A549 (cell line): ENCODE measurements at regions not wholly inside any gene's neighbourhood (a gene's known extent, or its start where the extent isn't known, plus 50 kb on each side); places are given as distances from the start of the nearest gene placed in this dataset.
"Not testable (repeated sequence)": the region's sequence is repeated elsewhere in the genome, so short reads cannot be mapped to it uniquely, and the experiment has no call there.

Experiments used
- ATAC-seq, 2 experiments: fragments of 200-7000 bp in 1 of 2; fragments of >200 bp in 1 of 2; cut with Nextera tagmentation in 1 of 2; cut with Tn5 transposase in 1 of 2; 3 replicates each; pipeline versions ENCODE4 v1.8.0 to v1.9.1; 2018 to 2020; ENCODE audit warnings: mild to moderate bottlenecking in 1 of 2, moderate library complexity in 1 of 2
- CTCF ChIA-PET: fragments of 300-600 bp; sonication (Branson Sonifier 250); formaldehyde crosslinking; extraction: SDS; loops from one replicate; lab custom pipeline; 2021; ENCODE audit warnings: antibody characterized with exemption, inconsistent platforms; lab: Yijun Ruan, JAX
- POLR2A ChIA-PET: fragments of 350-600 bp; formaldehyde crosslinking; extraction: SDS; loops from one replicate; lab custom pipeline; 2021; ENCODE audit warnings: antibody characterized with exemption, inconsistent platforms; lab: Yijun Ruan, JAX
- DNase-seq, 2 experiments: peaks; one replicate each; pipeline versions ENCODE4 v3.0.0 to v3.0.0-alpha.2; 2011 to 2016; ENCODE audit warnings: low read depth in 1 of 2, low spot score in 1 of 2
- FAIRE-seq: peaks from 2 replicates; lab custom pipeline; 2011; peaks lifted over from hg19 to GRCh38; lab: Jason Lieb, UNC
- H3K27ac ChIP-seq, 2 experiments: fragments of >200 bp; sonication (Bioruptor Twin); formaldehyde crosslinking; 3 replicates each; pipeline ENCODE4 v1.5.1; 2016 to 2017
- H3K4me1 ChIP-seq: fragments of >200 bp; sonication (Bioruptor Twin); formaldehyde crosslinking; 3 replicates; pipeline ENCODE4 v1.6.1; 2016
- H3K4me2 ChIP-seq: fragments of >200 bp; sonication (Bioruptor Twin); formaldehyde crosslinking; 3 replicates; pipeline ENCODE4 v1.6.1; 2016
- H3K4me3 ChIP-seq: fragments of >200 bp; sonication (Bioruptor Twin); formaldehyde crosslinking; 3 replicates; pipeline ENCODE4 v1.5.1; 2016
- H3K9me3 ChIP-seq: fragments of >200 bp; sonication (Bioruptor Twin); formaldehyde crosslinking; 3 replicates; pipeline ENCODE4 v1.6.1; 2016
- CBX2 ChIP-seq: fragments of 200-600 bp; sonication (generic); IDR thresholded peaks from 2 replicates; pipeline ENCODE4 v1.6.1; 2016; ENCODE audit warnings: low read depth, mild to moderate bottlenecking, borderline replicate concordance
- CBX8 ChIP-seq: fragments of 200-600 bp; sonication (generic); IDR thresholded peaks from 2 replicates; pipeline ENCODE4 v1.6.1; 2016
- CEBPB ChIP-seq, 2 experiments: fragments of >200 bp in 1 of 2; sonication (Bioruptor Twin) in 1 of 2; formaldehyde crosslinking in 1 of 2; IDR thresholded peaks; 2 replicates each; pipeline ENCODE4 v1.6.1; 2012 to 2016
- EHMT2 ChIP-seq: fragments of 200-600 bp; sonication (generic); IDR thresholded peaks from 2 replicates; pipeline ENCODE4 v1.6.1; 2016; ENCODE audit warnings: antibody characterized with exemption, low read depth, mild to moderate bottlenecking, moderate library complexity
- FOXS1 ChIP-seq: fragments of 250-450 bp; sonication (Bioruptor Pico); IDR thresholded peaks from 2 replicates; pipeline ENCODE4 v1.5.0; 2020; ENCODE audit warnings: mild to moderate bottlenecking, moderate library complexity
- HEYL ChIP-seq: fragments of 250-450 bp; sonication (Bioruptor Pico); IDR thresholded peaks from 2 replicates; pipeline ENCODE4 v1.8.0; 2021; ENCODE audit warnings: mild to moderate bottlenecking, moderate library complexity
- HOXA7 ChIP-seq: fragments of 250-450 bp; sonication (Bioruptor Pico); IDR thresholded peaks from 2 replicates; pipeline ENCODE4 v1.5.0; 2020; ENCODE audit warnings: mild to moderate bottlenecking, moderate library complexity
- KDM1A ChIP-seq: fragments of 200-600 bp; sonication (generic); IDR thresholded peaks from 2 replicates; pipeline ENCODE4 v1.6.1; 2016; ENCODE audit warnings: low read depth, mild to moderate bottlenecking
- MAZ ChIP-seq: fragments of 150-350 bp; IDR thresholded peaks from 2 replicates; pipeline ENCODE4 v1.6.1; 2014; ENCODE audit warnings: antibody characterized with exemption, low read depth, low read length, borderline replicate concordance
- MYC ChIP-seq: IDR thresholded peaks from 2 replicates; pipeline ENCODE4 v1.6.1; 2012; ENCODE audit warnings: mild to moderate bottlenecking, inconsistent platforms, low read length, improper control_type of control experiment, borderline replicate concordance
- NFE2L2 ChIP-seq: fragments of 150-350 bp; conservative IDR thresholded peaks from 2 replicates; pipeline ENCODE4 v1.6.1; 2014; ENCODE audit warnings: low read length
- PHF8 ChIP-seq: fragments of 200-600 bp; sonication (generic); IDR thresholded peaks from 2 replicates; pipeline ENCODE4 v1.6.1; 2016; ENCODE audit warnings: low read depth, mild to moderate bottlenecking, antibody characterized with exemption, moderate library complexity, borderline replicate concordance
- POLR2A ChIP-seq: IDR thresholded peaks from 2 replicates; pipeline ENCODE4 v1.6.1; 2012; ENCODE audit warnings: mild to moderate bottlenecking, low read length
- POLR2AphosphoS2 ChIP-seq: conservative IDR thresholded peaks from 2 replicates; pipeline ENCODE4 v1.6.1; 2012; ENCODE audit warnings: low read length, improper control_type of control experiment, inconsistent platforms
- RFX5 ChIP-seq: fragments of 450-650 bp; IDR thresholded peaks from 2 replicates; pipeline ENCODE4 v1.7.1; 2014; ENCODE audit warnings: antibody characterized with exemption, mild to moderate bottlenecking, moderate library complexity
- SREBF2 ChIP-seq: fragments of 450-650 bp; IDR thresholded peaks from 2 replicates; pipeline ENCODE4 v1.6.1; 2014; ENCODE audit warnings: mild to moderate bottlenecking, moderate library complexity
- TFCP2L1 ChIP-seq: fragments of 250-450 bp; sonication (Bioruptor Pico); IDR thresholded peaks from 2 replicates; pipeline ENCODE4 v1.5.0; 2021; ENCODE audit warnings: mild to moderate bottlenecking
- WGBS: methylation state at CpG from one replicate; pipeline ENCODE4 v1.1.6; 2017; ENCODE audit errors: missing lambda C conversion rate; 5-methylcytosine and 5-hydroxymethylcytosine counted together
- TF ChIP-seq, protein P1 (sequence below): fragments of >200 bp; sonication (Bioruptor Twin); formaldehyde crosslinking; IDR thresholded peaks from 3 replicates; pipeline ENCODE4 v1.5.1; 2016
- TF ChIP-seq, protein P2 (sequence below): fragments of 200-600 bp; sonication (generic); IDR thresholded peaks from 2 replicates; pipeline ENCODE4 v1.6.1; 2016; ENCODE audit warnings: antibody characterized with exemption, mild to moderate bottlenecking, moderate library complexity
- TF ChIP-seq, protein P3 (sequence below): fragments of >200 bp; sonication (Bioruptor Twin); formaldehyde crosslinking; IDR thresholded peaks from 2 replicates; pipeline ENCODE4 v1.6.1; 2016

DNA sequence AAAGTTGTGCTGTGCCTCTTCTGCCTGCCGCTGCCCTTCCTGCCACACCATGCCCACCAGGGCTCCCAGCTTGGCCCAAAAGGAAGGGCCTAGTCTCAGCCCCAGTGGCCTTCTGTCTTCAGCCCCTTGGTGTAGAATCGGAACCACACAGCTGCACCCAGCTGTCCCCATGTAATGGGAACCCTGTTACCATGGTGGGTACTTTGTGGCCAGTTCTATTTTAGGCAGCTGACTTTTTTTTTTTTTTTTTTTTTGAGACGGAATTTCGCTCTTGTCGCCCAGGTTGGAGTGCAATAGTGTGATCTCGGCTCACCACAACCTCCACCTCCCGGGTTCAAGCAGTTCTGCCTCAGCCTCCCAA, 163.3 kb upstream of the GSE1 start:
- POLR2A ChIA-PET: no interaction called here

DNA sequence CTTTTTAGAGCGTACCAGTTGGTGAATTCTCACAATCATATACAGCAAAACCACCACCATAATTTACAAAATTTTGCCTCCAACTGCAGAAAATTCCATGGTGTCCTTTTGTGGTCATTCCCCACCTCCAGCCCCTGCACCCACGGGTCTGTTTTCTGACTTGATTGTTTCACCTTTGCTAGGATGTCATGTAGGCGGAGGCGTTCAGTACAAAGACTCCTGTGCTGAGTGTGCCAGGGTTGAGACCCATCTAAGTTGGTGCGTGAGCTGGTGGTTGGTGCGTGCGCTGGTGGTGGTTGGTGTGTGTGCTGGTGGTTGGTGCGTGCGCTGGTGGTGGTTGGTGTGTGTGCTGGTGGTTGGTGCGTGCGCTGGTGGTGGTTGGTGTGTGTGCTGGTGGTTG, 162.0 kb upstream of the GSE1 start:
- ATAC-seq, POLR2A ChIA-PET: not testable (repeated sequence)
- CTCF ChIA-PET: interaction anchor here (0.6 to 1.4 kb wide), 4 partner anchors 9 to 312 kb away, joined by 3 to 4 read pairs (median 4); no protein-coding TSS in a partner anchor

More for the DNA sequence above, 163.3 kb upstream of the GSE1 start:
- Histone ChIP-seq H3K4me1 (no peaks in the 10 kb centered on the region), H3K9me3 (no peaks in the 10 kb centered on the region), H3K27ac (no peak overlapping the region), H3K4me2 (no peak overlapping the region), H3K4me3 (no peak overlapping the region)
- DNase-seq (no peak), FAIRE-seq (no peak), ATAC-seq (no peak)
- CTCF ChIA-PET: interaction anchor here (1.1 to 4.3 kb wide), 10 partner anchors 9 to 269 kb away, joined by 3 to 26 read pairs (median 3); no protein-coding TSS in a partner anchor
- TF ChIP-seq FOXS1 (no peak), HOXA7 (CRISPR knock-in tag) (no peak), TFCP2L1 (CRISPR knock-in tag) (no peak)
- TF ChIP-seq, protein P1, sequence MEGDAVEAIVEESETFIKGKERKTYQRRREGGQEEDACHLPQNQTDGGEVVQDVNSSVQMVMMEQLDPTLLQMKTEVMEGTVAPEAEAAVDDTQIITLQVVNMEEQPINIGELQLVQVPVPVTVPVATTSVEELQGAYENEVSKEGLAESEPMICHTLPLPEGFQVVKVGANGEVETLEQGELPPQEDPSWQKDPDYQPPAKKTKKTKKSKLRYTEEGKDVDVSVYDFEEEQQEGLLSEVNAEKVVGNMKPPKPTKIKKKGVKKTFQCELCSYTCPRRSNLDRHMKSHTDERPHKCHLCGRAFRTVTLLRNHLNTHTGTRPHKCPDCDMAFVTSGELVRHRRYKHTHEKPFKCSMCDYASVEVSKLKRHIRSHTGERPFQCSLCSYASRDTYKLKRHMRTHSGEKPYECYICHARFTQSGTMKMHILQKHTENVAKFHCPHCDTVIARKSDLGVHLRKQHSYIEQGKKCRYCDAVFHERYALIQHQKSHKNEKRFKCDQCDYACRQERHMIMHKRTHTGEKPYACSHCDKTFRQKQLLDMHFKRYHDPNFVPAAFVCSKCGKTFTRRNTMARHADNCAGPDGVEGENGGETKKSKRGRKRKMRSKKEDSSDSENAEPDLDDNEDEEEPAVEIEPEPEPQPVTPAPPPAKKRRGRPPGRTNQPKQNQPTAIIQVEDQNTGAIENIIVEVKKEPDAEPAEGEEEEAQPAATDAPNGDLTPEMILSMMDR: no peak
- 76% methylated on average over 7 of the region's 7 CpGs for WGBS

DNA sequence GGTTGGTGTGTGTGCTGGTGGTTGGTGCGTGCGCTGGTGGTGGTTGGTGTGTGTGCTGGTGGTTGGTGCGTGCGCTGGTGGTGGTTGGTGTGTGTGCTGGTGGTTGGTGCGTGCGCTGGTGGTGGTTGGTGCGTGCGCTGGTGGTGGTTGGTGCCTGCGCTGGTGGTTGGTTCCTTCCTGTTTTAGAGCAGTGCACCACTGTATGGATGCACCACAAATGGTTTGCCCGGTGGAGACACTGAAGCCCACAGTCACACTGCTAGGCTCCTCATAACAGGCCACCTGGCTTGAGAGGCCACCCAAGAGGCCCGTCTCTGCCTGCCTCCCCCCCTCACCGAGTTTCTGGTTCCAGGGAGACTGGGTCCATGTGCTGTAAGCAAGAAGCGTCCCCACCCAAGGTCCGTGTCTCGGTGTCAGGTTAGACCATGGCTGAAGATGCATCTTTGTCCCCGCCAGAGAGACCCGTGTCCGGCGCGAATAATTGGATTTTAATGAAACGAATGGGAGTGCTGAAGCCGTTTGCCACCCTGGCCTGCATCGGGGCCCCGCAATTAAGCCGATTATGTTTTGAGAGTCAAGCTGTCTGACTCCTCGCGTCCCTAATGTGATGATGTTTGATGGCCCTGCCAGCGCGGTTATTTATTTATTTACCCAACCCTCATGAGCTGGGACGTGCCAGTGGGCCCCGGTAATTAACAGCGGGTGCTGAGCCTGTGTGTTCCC, 161.3 kb upstream of the GSE1 start:
- no peak for TF ChIP-seq EHMT2
- no peak for TF ChIP-seq NFE2L2
- TF ChIP-seq PHF8: no peak
- no peak for TF ChIP-seq KDM1A
- no peak for TF ChIP-seq POLR2AphosphoS2
- TF ChIP-seq MAZ: no peak
- TF ChIP-seq HEYL (CRISPR knock-in tag): no peak
- ChIA-PET CTCF (interaction anchor here (0.9 to 5.4 kb wide), 3 partner anchors 11 to 165 kb away, joined by 3 to 26 read pairs (median 4); no protein-coding TSS in a partner anchor), POLR2A (no interaction called here)
- no peak overlapping the region for H3K27ac ChIP-seq
- 85% methylated on average over 27 of the region's 32 CpGs for WGBS
- DNase-seq (no peak), FAIRE-seq (no peak), ATAC-seq (no peak)
- no peaks in the 10 kb centered on the region for H3K9me3 ChIP-seq
- H3K4me3 ChIP-seq: no peak overlapping the region
- H3K4me2 ChIP-seq: no peak overlapping the region
- H3K4me1 ChIP-seq: no peaks in the 10 kb centered on the region

More for the DNA sequence above, 162.0 kb upstream of the GSE1 start:
- not testable (repeated sequence) for H3K9me3 ChIP-seq, H3K4me3 ChIP-seq, H3K27ac ChIP-seq, FAIRE-seq, H3K4me2 ChIP-seq, H3K4me1 ChIP-seq, DNase-seq
- WGBS: 83% methylated on average over 8 of the region's 11 CpGs

DNA sequence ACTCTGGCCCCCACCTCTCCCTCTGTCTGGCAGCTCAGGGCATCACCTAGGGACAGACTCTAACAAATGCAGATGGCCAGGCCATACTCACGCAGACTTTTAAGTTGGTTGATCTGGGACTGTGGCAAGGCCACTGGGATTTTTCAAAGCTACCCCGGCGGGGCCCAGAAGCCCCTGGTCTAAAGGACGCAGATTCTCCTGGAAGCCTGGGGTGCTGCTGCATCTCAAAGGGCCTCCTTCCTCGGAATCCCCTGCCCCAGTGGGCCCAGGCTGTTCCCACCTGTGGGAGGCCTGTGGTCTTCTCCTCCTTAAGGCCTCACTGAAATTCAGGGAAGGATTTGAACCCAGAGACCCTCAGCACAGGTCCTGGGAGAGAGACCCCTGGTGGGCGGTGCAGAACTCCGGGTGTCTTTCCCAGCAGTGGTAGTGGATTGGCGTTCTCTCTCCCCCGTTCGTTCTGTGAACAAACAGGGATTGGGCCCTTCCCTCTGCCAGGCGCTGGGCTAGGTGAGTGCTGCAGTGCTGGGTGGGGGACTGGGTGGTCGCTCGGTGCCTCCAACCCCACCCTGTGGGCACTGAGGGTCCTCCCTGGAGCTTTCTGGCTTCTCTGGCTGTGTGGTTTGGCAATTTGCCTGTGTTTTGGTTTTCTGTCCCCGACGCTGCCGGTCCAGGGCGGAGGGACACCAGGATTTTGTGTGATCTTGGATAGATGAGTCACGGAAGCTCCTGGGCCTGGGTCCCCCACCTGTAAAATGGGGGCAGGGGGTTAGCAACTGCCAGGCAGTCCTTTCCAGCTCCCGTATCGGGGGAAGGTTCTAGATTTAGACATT, 160.5 kb upstream of the GSE1 start:
- POLR2A ChIA-PET: no interaction called here
- H3K4me3 ChIP-seq: no peak overlapping the region
- FAIRE-seq (no peak), ATAC-seq (no peak), DNase-seq (no peak)
- H3K4me1 ChIP-seq: peaks cover 5% of the 10 kb centered on the region
- no peak overlapping the region for H3K27ac ChIP-seq
- 82% methylated on average over 17 of the region's 20 CpGs for WGBS
- CTCF ChIA-PET: interaction anchor here (0.9 to 5.4 kb wide), 5 partner anchors 11 to 164 kb away, joined by 3 to 26 read pairs (median 5); no protein-coding TSS in a partner anchor
- no peak overlapping the region for H3K4me2 ChIP-seq
- no peaks in the 10 kb centered on the region for H3K9me3 ChIP-seq
- TF ChIP-seq CEBPB (IDR thresholded peaks at IDR 0.05) (no peak), RFX5 (no peak), MYC (no peak), POLR2A (no peak), PHF8 (no peak), CBX2 (no peak), NFE2L2 (no peak), CBX8 (no peak), SREBF2 (no peak)
- TF ChIP-seq, protein P2, sequence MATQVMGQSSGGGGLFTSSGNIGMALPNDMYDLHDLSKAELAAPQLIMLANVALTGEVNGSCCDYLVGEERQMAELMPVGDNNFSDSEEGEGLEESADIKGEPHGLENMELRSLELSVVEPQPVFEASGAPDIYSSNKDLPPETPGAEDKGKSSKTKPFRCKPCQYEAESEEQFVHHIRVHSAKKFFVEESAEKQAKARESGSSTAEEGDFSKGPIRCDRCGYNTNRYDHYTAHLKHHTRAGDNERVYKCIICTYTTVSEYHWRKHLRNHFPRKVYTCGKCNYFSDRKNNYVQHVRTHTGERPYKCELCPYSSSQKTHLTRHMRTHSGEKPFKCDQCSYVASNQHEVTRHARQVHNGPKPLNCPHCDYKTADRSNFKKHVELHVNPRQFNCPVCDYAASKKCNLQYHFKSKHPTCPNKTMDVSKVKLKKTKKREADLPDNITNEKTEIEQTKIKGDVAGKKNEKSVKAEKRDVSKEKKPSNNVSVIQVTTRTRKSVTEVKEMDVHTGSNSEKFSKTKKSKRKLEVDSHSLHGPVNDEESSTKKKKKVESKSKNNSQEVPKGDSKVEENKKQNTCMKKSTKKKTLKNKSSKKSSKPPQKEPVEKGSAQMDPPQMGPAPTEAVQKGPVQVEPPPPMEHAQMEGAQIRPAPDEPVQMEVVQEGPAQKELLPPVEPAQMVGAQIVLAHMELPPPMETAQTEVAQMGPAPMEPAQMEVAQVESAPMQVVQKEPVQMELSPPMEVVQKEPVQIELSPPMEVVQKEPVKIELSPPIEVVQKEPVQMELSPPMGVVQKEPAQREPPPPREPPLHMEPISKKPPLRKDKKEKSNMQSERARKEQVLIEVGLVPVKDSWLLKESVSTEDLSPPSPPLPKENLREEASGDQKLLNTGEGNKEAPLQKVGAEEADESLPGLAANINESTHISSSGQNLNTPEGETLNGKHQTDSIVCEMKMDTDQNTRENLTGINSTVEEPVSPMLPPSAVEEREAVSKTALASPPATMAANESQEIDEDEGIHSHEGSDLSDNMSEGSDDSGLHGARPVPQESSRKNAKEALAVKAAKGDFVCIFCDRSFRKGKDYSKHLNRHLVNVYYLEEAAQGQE: no peak
- TF ChIP-seq, protein P3, sequence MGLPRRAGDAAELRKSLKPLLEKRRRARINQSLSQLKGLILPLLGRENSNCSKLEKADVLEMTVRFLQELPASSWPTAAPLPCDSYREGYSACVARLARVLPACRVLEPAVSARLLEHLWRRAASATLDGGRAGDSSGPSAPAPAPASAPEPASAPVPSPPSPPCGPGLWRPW: no peak
- TF ChIP-seq, protein P1: no peak
